ENCODE measurements at regions not wholly inside any gene's neighbourhood (a gene's known extent, or its start where the extent isn't known, plus 50 kb on each side); places are given as distances from the start of the nearest gene placed in this dataset.

- TF ChIP-seq CTCF (IDR thresholded peaks at IDR 0.05), result no peak
- no peak for TF ChIP-seq EP300 (IDR thresholded peaks at IDR 0.05)
- TF ChIP-seq POLR2AphosphoS5 (IDR thresholded peaks at IDR 0.05), result no peak
These were observed 350.2 kb upstream of the CDH8 start for GRCh38 chr16:62386411-62386810.

Data from stomach (tissue), 4 donors.